Sigmoid colon (tissue), 6 donors: ENCODE measurements at regions not wholly inside any gene's neighbourhood (a gene's known extent, or its start where the extent isn't known, plus 50 kb on each side); places are given as distances from the start of the nearest gene placed in this dataset.

ENCODE experiments used
- DNase-seq: peaks from one replicate; pipeline ENCODE4 v3.0.0-alpha.2; 2019
- H3K27ac ChIP-seq, 4 donors: fragments of 200-600 bp; sonication (generic); one replicate each; pipeline ENCODE4 v1.5.1; 2016 to 2019; ENCODE audit warnings: mild to moderate bottlenecking in 1 of 4
- H3K27me3 ChIP-seq, 3 donors: fragments of 200-600 bp; sonication (generic); one replicate each; pipeline ENCODE4 v1.5.1; 2019; ENCODE audit warnings: mild to moderate bottlenecking in 1 of 3
- H3K36me3 ChIP-seq, 4 donors: fragments of 200-600 bp; sonication (generic); one replicate each; pipeline ENCODE4 v1.5.1; 2016 to 2019
- H3K4me1 ChIP-seq, 4 donors: fragments of 200-600 bp; sonication (generic); one replicate each; pipeline ENCODE4 v1.5.1; 2017 to 2019
- H3K4me3 ChIP-seq, 4 donors: fragments of 200-600 bp; sonication (generic); one replicate each; pipeline ENCODE4 v1.5.1; 2017 to 2019; ENCODE audit warnings: mild to moderate bottlenecking in 2 of 4, moderate library complexity in 1 of 4
- H3K9me3 ChIP-seq, 4 donors: fragments of 200-600 bp in 3 of 4; sonication (generic) in 3 of 4; one replicate each; pipeline versions ENCODE4 v1.5.1 to v1.6.1; 2013 to 2019
- EP300 ChIP-seq, 4 donors: sonication (generic); formaldehyde crosslinking; IDR thresholded peaks; one replicate each; pipeline ENCODE4 v1.6.1; 2017; ENCODE audit warnings: antibody characterized with exemption in 4 of 4
- POLR2A ChIP-seq, 2 donors: fragments of 450-650 bp; IDR thresholded peaks; one replicate each; pipeline ENCODE4 v1.6.1; 2016; ENCODE audit warnings: antibody characterized with exemption in 2 of 2, mild to moderate bottlenecking in 2 of 2, moderate library complexity in 2 of 2
- POLR2AphosphoS5 ChIP-seq, 4 donors: sonication (generic); formaldehyde crosslinking; IDR thresholded peaks; one replicate each; pipeline ENCODE4 v1.6.1; 2017; ENCODE audit warnings: antibody characterized with exemption in 4 of 4
- WGBS, 2 donors: extraction: QIAGEN DNeasy Blood & Tissue Kit; methylation state at CpG; one replicate each; pipeline ENCODE4 v1.1.7; 2013; 5-methylcytosine and 5-hydroxymethylcytosine counted together
- intact Hi-C: fragments of 100-400 bp; cut with DNase I; formaldehyde crosslinking; loops from one replicate; pipeline ENCODE4 v1.15.1; 2023
- TF ChIP-seq, protein P1 (sequence below), 4 experiments: fragments of 450-650 bp in 3 of 4; fragments of 200-600 bp in 1 of 4; IDR thresholded peaks; one replicate each; pipeline ENCODE4 v1.5.1; 2016 to 2019; ENCODE audit warnings: antibody characterized with exemption in 4 of 4, mild to moderate bottlenecking in 3 of 4, moderate library complexity in 2 of 4
- donor health status: healthy with polysubstance abuse.
- donor health status: healthy.

DNA sequence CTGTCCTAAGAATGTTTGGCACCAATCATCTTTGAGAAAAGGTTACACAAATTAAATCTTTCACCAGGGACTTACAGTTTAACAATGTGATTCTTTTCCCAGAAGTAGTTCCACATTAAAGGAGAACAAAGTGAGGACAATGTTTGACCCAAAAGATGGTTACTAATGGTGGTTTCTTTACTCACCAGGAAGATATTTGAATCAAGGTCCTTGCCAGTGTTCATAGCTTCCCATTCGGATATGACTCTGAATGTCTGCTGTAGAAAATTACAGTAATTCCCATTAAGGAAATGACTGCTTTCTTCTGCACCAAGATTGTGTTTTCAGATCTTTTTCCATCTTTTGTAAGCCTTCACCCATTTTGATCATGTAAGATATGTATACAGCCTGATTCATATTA is 114.6 kb upstream of the ADAMTSL1 start:
- WGBS, 2 donors = 82 to 92% methylated on average over 1 of the region's 1 CpG
- Histone ChIP-seq H3K9me3 (no peaks in the 10 kb centered on the region), H3K27me3 (no peaks in the 10 kb centered on the region), H3K4me1 (peaks cover 0 to 20% (median 11%) of the 10 kb centered on the region in 4 donors), H3K4me3 (no peak overlapping the region), H3K36me3 (no peaks in the 10 kb centered on the region), H3K27ac (no peak overlapping the region)
- intact Hi-C loops = no loop called here
- no peak for DNase-seq
- no peak for TF ChIP-seq POLR2AphosphoS5 (IDR thresholded peaks at IDR 0.05)
- TF ChIP-seq, protein P1, sequence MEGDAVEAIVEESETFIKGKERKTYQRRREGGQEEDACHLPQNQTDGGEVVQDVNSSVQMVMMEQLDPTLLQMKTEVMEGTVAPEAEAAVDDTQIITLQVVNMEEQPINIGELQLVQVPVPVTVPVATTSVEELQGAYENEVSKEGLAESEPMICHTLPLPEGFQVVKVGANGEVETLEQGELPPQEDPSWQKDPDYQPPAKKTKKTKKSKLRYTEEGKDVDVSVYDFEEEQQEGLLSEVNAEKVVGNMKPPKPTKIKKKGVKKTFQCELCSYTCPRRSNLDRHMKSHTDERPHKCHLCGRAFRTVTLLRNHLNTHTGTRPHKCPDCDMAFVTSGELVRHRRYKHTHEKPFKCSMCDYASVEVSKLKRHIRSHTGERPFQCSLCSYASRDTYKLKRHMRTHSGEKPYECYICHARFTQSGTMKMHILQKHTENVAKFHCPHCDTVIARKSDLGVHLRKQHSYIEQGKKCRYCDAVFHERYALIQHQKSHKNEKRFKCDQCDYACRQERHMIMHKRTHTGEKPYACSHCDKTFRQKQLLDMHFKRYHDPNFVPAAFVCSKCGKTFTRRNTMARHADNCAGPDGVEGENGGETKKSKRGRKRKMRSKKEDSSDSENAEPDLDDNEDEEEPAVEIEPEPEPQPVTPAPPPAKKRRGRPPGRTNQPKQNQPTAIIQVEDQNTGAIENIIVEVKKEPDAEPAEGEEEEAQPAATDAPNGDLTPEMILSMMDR (IDR thresholded peaks at IDR 0.05) = no peak
- no peak for TF ChIP-seq POLR2A (IDR thresholded peaks at IDR 0.05)

DNA sequence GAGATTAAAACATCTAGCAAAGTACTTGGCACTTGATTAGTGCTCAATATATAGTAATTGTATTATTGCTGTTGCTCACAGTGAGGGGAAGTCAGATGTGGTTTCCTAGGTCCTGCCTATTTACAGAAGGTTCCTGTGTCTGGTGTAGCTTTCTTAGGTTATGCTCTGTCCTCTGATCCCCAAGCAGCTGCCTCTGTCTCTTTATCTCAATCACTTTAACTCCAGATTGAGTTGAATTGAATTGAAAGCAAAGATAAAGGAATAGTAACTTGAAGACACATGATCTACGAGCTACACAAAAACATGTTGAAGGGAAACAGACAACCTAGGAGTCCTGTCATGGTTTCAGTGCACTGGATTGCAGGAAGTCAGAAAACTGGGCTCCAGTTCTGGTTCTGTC is 113.9 kb upstream of the ADAMTSL1 start:
- Histone ChIP-seq H3K27ac (no peak overlapping the region), H3K4me3 (no peak overlapping the region), H3K27me3 (no peaks in the 10 kb centered on the region), H3K4me1 (peaks cover 0 to 20% (median 11%) of the 10 kb centered on the region in 4 donors), H3K9me3 (no peaks in the 10 kb centered on the region), H3K36me3 (no peaks in the 10 kb centered on the region)
- 61 to 88% methylated on average over 1 of the region's 1 CpG for WGBS, 2 donors
- intact Hi-C loops = no loop called here
- TF ChIP-seq POLR2A (IDR thresholded peaks at IDR 0.05) (no peak), POLR2AphosphoS5 (IDR thresholded peaks at IDR 0.05) (no peak), EP300 (IDR thresholded peaks at IDR 0.05) (no peak)
- TF ChIP-seq, protein P1 (IDR thresholded peaks at IDR 0.05) = no peak
- no peak for DNase-seq

DNA sequence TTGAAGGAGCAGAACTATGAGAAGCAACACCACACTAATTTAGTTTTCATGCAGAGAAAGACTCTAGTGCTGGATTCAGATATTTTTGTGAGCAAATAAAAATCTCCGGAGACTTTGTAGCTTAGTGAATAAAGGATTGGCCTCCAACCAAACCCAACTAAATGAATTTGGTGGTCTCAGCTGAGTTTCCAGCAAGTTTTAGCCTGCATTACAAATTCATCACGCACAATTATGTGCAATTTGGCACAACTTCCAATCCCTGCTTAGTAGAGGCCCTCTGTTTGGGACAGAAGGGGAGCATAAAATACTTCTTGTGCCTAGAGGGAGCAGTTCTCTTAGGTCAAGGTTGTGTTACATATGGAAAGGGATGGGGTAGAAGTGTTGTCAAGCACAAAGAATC is 112.3 kb upstream of the ADAMTSL1 start:
- Histone ChIP-seq H3K27me3 (no peaks in the 10 kb centered on the region), H3K36me3 (no peaks in the 10 kb centered on the region), H3K27ac (no peak overlapping the region), H3K9me3 (no peaks in the 10 kb centered on the region), H3K4me3 (no peak overlapping the region), H3K4me1 (peaks cover 0 to 20% (median 11%) of the 10 kb centered on the region in 4 donors)
- no peak for DNase-seq
- WGBS, 2 donors = 78 to 90% methylated on average over 2 of the region's 2 CpGs
- TF ChIP-seq POLR2AphosphoS5 (IDR thresholded peaks at IDR 0.05) = no peak
- no peak for TF ChIP-seq EP300 (IDR thresholded peaks at IDR 0.05)
- TF ChIP-seq, protein P1 (IDR thresholded peaks at IDR 0.05) = no peak
- TF ChIP-seq POLR2A (IDR thresholded peaks at IDR 0.05) = no peak
- intact Hi-C loops = no loop called here

DNA sequence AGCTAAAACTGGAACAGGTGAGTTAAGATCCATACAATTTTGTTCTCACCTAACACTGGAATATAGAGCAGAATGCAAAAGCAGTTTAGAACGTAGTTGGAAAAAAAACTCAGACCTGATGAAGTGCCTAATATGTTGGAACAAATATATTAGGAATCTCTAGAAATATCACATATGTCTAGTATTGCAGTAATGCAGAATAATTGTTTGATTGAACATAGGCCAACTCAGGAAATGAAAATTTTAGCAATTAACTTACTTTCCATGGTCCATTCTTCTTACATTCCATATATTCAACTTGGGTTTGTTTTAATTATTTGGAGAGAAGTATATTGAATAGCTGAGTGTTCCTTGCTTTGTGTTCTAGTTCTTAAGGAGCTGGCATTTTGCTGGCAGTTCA is 111.8 kb upstream of the ADAMTSL1 start:
- no peak for DNase-seq
- Histone ChIP-seq H3K4me1 (peaks cover 0 to 20% (median 11%) of the 10 kb centered on the region in 4 donors), H3K4me3 (no peak overlapping the region), H3K36me3 (no peaks in the 10 kb centered on the region), H3K27ac (peak overlapping the region in 1 of 4 donors; percentile 68), H3K9me3 (no peaks in the 10 kb centered on the region), H3K27me3 (no peaks in the 10 kb centered on the region)
- WGBS, 2 donors = 85 to 95% methylated on average over 1 of the region's 1 CpG
- intact Hi-C loops = no loop called here
- TF ChIP-seq, protein P1 (IDR thresholded peaks at IDR 0.05) = no peak
- TF ChIP-seq POLR2A (IDR thresholded peaks at IDR 0.05) (no peak), POLR2AphosphoS5 (IDR thresholded peaks at IDR 0.05) (no peak), EP300 (IDR thresholded peaks at IDR 0.05) (no peak)
